IMR-90 (cell line): ENCODE measurements at regions not wholly inside any gene's neighbourhood (a gene's known extent, or its start where the extent isn't known, plus 50 kb on each side); places are given as distances from the start of the nearest gene placed in this dataset.

Source experiments
- ATAC-seq: fragments of 200-7000 bp; cut with Tn5 transposase; 2 replicates; pipeline ENCODE4 v1.9.1; 2020; ENCODE audit warnings: low read depth, mild to moderate bottlenecking, moderate library complexity
- BruUV-seq: library from RNA; stranded (reverse); fragments of 400-500 nt; replicated peaks from 2 replicates; lab custom pipeline; 2021; lab: Mats Ljungman, UMichigan
- CTCF ChIA-PET: fragments of 300-600 bp; formaldehyde crosslinking; extraction: SDS; loops from one replicate; lab custom pipeline; 2021; ENCODE audit warnings: antibody characterized with exemption; lab: Yijun Ruan, JAX
- POLR2A ChIA-PET: fragments of 300-600 bp; sonication (Branson Sonifier 250); formaldehyde crosslinking; loops from one replicate; lab custom pipeline; 2022; ENCODE audit warnings: antibody characterized with exemption; ENCODE audit not compliant: unreplicated experiment; lab: Charles Lee
- DNase-seq: peaks from one replicate; pipeline ENCODE4 v3.0.0; 2013
- H2AFZ ChIP-seq: replicated peaks from 2 replicates; pipeline ENCODE3; 2013; ENCODE audit warnings: low read length, mild to moderate bottlenecking; ENCODE audit not compliant: poor library complexity
- H2AK5ac ChIP-seq: 2 replicates; pipeline ENCODE4 v1.6.1; 2013; ENCODE audit warnings: low read depth, low read length, inconsistent platforms
- H2AK9ac ChIP-seq: replicated peaks from 2 replicates; pipeline ENCODE3; 2013; ENCODE audit warnings: mild to moderate bottlenecking, low read depth, low read length, moderate library complexity; ENCODE audit not compliant: poor library complexity
- H2BK120ac ChIP-seq: 2 replicates; pipeline ENCODE4 v1.6.1; 2013; ENCODE audit warnings: low read depth, low read length, inconsistent platforms
- H2BK15ac ChIP-seq: 3 replicates; pipeline ENCODE4 v1.6.1; 2013; ENCODE audit warnings: low read depth, low read length, inconsistent platforms
- H2BK20ac ChIP-seq: 2 replicates; pipeline ENCODE4 v1.6.1; 2013; ENCODE audit warnings: low read depth, mild to moderate bottlenecking, inconsistent platforms, low read length, moderate library complexity
- H2BK5ac ChIP-seq: 2 replicates; pipeline ENCODE4 v1.6.1; 2013; ENCODE audit warnings: mild to moderate bottlenecking, low read depth, low read length, inconsistent platforms; ENCODE audit not compliant: poor library complexity, severe bottlenecking
- H3K14ac ChIP-seq: replicated peaks from 2 replicates; pipeline ENCODE4 v1.6.1; 2013; ENCODE audit warnings: low read depth, low read length, inconsistent platforms
- H3K18ac ChIP-seq: 2 replicates; pipeline ENCODE4 v1.6.1; 2013; ENCODE audit warnings: low read depth, low read length, control low read depth
- H3K23ac ChIP-seq: 2 replicates; pipeline ENCODE4 v1.6.1; 2013; ENCODE audit warnings: low read depth, low read length, inconsistent platforms
- H3K27ac ChIP-seq: 2 replicates; pipeline ENCODE4 v1.5.1; 2013; ENCODE audit warnings: mild to moderate bottlenecking, control low read depth, low read length; ENCODE audit not compliant: insufficient read depth
- H3K27me3 ChIP-seq: 2 replicates; pipeline ENCODE4 v1.6.1; 2013; ENCODE audit warnings: low read length; ENCODE audit not compliant: control insufficient read depth, insufficient read depth
- H3K36me3 ChIP-seq: 2 replicates; pipeline ENCODE4 v1.6.1; 2013; ENCODE audit warnings: low read length, mixed read lengths; ENCODE audit not compliant: control insufficient read depth, insufficient read depth
- H3K4ac ChIP-seq: 2 replicates; pipeline ENCODE4 v1.6.1; 2013; ENCODE audit warnings: low read depth, low read length, inconsistent platforms
- H3K4me1 ChIP-seq: 2 replicates; pipeline ENCODE4 v1.6.1; 2013; ENCODE audit warnings: low read length, mixed read lengths; ENCODE audit not compliant: control insufficient read depth, insufficient read depth
- H3K4me2 ChIP-seq: 2 replicates; pipeline ENCODE4 v1.6.1; 2013; ENCODE audit warnings: low read depth, mild to moderate bottlenecking, control low read depth, low read length, moderate library complexity
- H3K4me3 ChIP-seq: 2 replicates; pipeline ENCODE4 v1.5.1; 2013; ENCODE audit warnings: low read depth, mild to moderate bottlenecking, control low read depth, low read length, moderate library complexity; ENCODE audit not compliant: insufficient read depth
- H3K56ac ChIP-seq: 2 replicates; pipeline ENCODE4 v1.6.1; 2013; ENCODE audit warnings: low read length, inconsistent platforms; ENCODE audit not compliant: insufficient read depth; ENCODE audit errors: extremely low read depth
- H3K79me1 ChIP-seq, 2 experiments: 2 replicates each; pipeline ENCODE4 v1.6.1; 2013; ENCODE audit warnings: low read length in 2 of 2, inconsistent platforms in 1 of 2, low read depth in 1 of 2
- H3K9ac ChIP-seq: 2 replicates; pipeline ENCODE4 v1.6.1; 2013; ENCODE audit warnings: low read depth, low read length, control low read depth
- H3K9me1 ChIP-seq: 2 replicates; pipeline ENCODE4 v1.6.1; 2013; ENCODE audit warnings: low read length, inconsistent platforms; ENCODE audit not compliant: insufficient read depth
- H3K9me3 ChIP-seq: 2 replicates; pipeline ENCODE4 v1.6.1; 2013; ENCODE audit warnings: low read length; ENCODE audit not compliant: control insufficient read depth, insufficient read depth
- H4K20me1 ChIP-seq: 2 replicates; pipeline ENCODE4 v1.6.1; 2013; ENCODE audit warnings: low read length, inconsistent platforms; ENCODE audit not compliant: insufficient read depth
- H4K5ac ChIP-seq: 2 replicates; pipeline ENCODE4 v1.6.1; 2013; ENCODE audit warnings: mild to moderate bottlenecking, low read depth, low read length, control low read depth
- H4K8ac ChIP-seq, 2 experiments: 2 replicates each; pipeline ENCODE4 v1.6.1; 2013; ENCODE audit warnings: low read depth in 2 of 2, low read length in 2 of 2, control low read depth in 1 of 2, inconsistent platforms in 1 of 2
- H4K91ac ChIP-seq: 2 replicates; pipeline ENCODE4 v1.6.1; 2013; ENCODE audit warnings: low read depth, low read length, inconsistent platforms; ENCODE audit not compliant: insufficient read depth
- BHLHE40 ChIP-seq: fragments of 150-350 bp; IDR thresholded peaks from 2 replicates; pipeline ENCODE4 v1.6.1; 2016; ENCODE audit warnings: mild to moderate bottlenecking, low read depth, low read length
- CEBPB ChIP-seq: IDR thresholded peaks from 2 replicates; pipeline ENCODE4 v1.6.1; 2012; ENCODE audit warnings: low read depth, low read length, improper control_type of control experiment
- CHD1 ChIP-seq: IDR thresholded peaks from 2 replicates; pipeline ENCODE4 v1.6.1; 2012; ENCODE audit warnings: low read depth, low read length, improper control_type of control experiment
- FOS ChIP-seq: fragments of 150-350 bp; IDR thresholded peaks from 2 replicates; pipeline ENCODE4 v1.6.1; 2016; ENCODE audit warnings: low read depth, low read length
- MAFK ChIP-seq: IDR thresholded peaks from 2 replicates; pipeline ENCODE4 v1.6.1; 2012; ENCODE audit warnings: low read depth, low read length, improper control_type of control experiment
- MAZ ChIP-seq: IDR thresholded peaks from 2 replicates; pipeline ENCODE4 v1.6.1; 2012; ENCODE audit warnings: low read depth, mild to moderate bottlenecking, low read length, improper control_type of control experiment, moderate library complexity, borderline replicate concordance
- MXI1 ChIP-seq: IDR thresholded peaks from 2 replicates; pipeline ENCODE4 v1.6.1; 2012; ENCODE audit warnings: low read depth, mild to moderate bottlenecking, low read length, moderate library complexity, borderline replicate concordance
- NFE2L2 ChIP-seq: fragments of 150-350 bp; IDR thresholded peaks from 2 replicates; pipeline ENCODE4 v1.6.1; 2016; ENCODE audit warnings: low read depth, mild to moderate bottlenecking, low read length
- POLR2A ChIP-seq: IDR thresholded peaks from 2 replicates; pipeline ENCODE4 v1.6.1; 2012; ENCODE audit warnings: mild to moderate bottlenecking, low read depth, low read length
- RCOR1 ChIP-seq: IDR thresholded peaks from 2 replicates; pipeline ENCODE4 v1.6.1; 2012; ENCODE audit warnings: mild to moderate bottlenecking, low read length, improper control_type of control experiment; ENCODE audit not compliant: insufficient replicate concordance
- RFX5 ChIP-seq: IDR thresholded peaks from 2 replicates; pipeline ENCODE4 v1.8.0; 2012; ENCODE audit warnings: low read depth, mild to moderate bottlenecking, low read length, moderate library complexity
- SMC3 ChIP-seq: fragments of 150-350 bp; IDR thresholded peaks from 2 replicates; pipeline ENCODE4 v1.6.1; 2016; ENCODE audit warnings: low read depth, mild to moderate bottlenecking, antibody characterized with exemption, low read length, moderate library complexity
- WGBS, 2 experiments: methylation state at CpG; one replicate each; pipeline versions ENCODE4 v1.1.5 to v1.1.7; 2013; ENCODE audit warnings: missing lambda C conversion rate in 2 of 2; ENCODE audit not compliant: insufficient read length in 1 of 2; ENCODE audit errors: extremely low coverage in 2 of 2; 5-methylcytosine and 5-hydroxymethylcytosine counted together
- dilution Hi-C: fragments of 300-500 bp; cut with HindIII; formaldehyde crosslinking; loops from one replicate; pipeline ENCODE4 v1.14.3; 2018; ENCODE audit warnings: low sequenced_read_pairs; ENCODE audit not compliant: unreplicated experiment
- in situ Hi-C: fragments of 300-500 bp; cut with MboI; formaldehyde crosslinking; loops from 3 replicates; pipeline ENCODE4 v1.14.3; 2019; ENCODE audit warnings: low sequenced_read_pairs, inconsistent platforms, mixed read lengths
- intact Hi-C: fragments of 100-400 bp; cut with micrococcal nuclease; formaldehyde crosslinking; loops from 2 replicates; pipeline ENCODE4 v1.10.0; 2022
- TF ChIP-seq, protein P1 (sequence below): fragments of 150-350 bp; IDR thresholded peaks from 2 replicates; pipeline ENCODE4 v1.6.1; 2016; ENCODE audit warnings: low read depth, mild to moderate bottlenecking, low read length, moderate library complexity, borderline replicate concordance
- TF ChIP-seq, protein P2 (sequence below): fragments of 150-350 bp; IDR thresholded peaks from 2 replicates; pipeline ENCODE4 v1.6.1; 2017; ENCODE audit warnings: mild to moderate bottlenecking, antibody characterized with exemption, low read length, low read depth
- TF ChIP-seq, protein P3 (sequence below): conservative IDR thresholded peaks from 2 replicates; pipeline ENCODE4 v1.5.1; 2012; ENCODE audit warnings: mild to moderate bottlenecking, low read depth, low read length, improper control_type of control experiment

DNA sequence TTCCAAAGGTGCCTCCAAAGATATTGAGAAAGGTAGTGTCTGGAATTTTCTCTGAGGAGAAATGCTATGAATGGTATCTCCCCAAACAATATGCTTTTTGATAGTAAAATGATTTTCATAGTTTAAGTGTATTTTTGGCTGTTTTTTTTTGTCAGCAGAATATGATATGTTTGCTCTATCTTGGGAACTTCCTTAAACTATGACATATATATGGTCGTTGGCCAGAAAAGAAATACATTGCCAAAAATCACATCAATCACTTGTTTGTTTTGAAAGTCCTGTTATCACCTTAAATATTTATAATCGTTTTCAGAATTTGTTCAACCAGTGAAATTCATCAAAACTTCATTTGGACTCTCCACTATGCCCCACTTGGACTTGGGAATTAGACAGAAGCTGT, 816.9 kb downstream of the CDH11 start:
- Histone ChIP-seq H4K91ac (no peak overlapping the region), H2AK9ac (no peak overlapping the region), H3K56ac (no peak overlapping the region), H2BK20ac (no peak overlapping the region), H3K79me1 (no peaks in the 10 kb centered on the region), H4K20me1 (no peaks in the 10 kb centered on the region), H3K4ac (no peak overlapping the region), H2AK5ac (no peak overlapping the region), H3K27ac (no peak overlapping the region), H3K23ac (no peak overlapping the region), H3K4me1 (no peaks in the 10 kb centered on the region), H4K5ac (no peak overlapping the region), H4K8ac (no peak overlapping the region), H3K9ac (no peak overlapping the region), H3K18ac (no peak overlapping the region), H3K36me3 (no peaks in the 10 kb centered on the region), H3K9me1 (no peaks in the 10 kb centered on the region), H3K27me3 (peaks cover 2% of the 10 kb centered on the region), H3K4me3 (no peak overlapping the region), H2BK5ac (no peak overlapping the region), H3K4me2 (no peak overlapping the region), H2BK120ac (no peak overlapping the region), H2BK15ac (no peak overlapping the region), H3K14ac (no peak overlapping the region), H2AFZ (no peak overlapping the region), H3K9me3 (no peaks in the 10 kb centered on the region)
- TF ChIP-seq RFX5, result no peak
- TF ChIP-seq MAZ, result no peak
- no peak for TF ChIP-seq POLR2A
- no peak for TF ChIP-seq NFE2L2
- no peak for TF ChIP-seq MAFK
- no peak for TF ChIP-seq CEBPB
- TF ChIP-seq, protein P1, sequence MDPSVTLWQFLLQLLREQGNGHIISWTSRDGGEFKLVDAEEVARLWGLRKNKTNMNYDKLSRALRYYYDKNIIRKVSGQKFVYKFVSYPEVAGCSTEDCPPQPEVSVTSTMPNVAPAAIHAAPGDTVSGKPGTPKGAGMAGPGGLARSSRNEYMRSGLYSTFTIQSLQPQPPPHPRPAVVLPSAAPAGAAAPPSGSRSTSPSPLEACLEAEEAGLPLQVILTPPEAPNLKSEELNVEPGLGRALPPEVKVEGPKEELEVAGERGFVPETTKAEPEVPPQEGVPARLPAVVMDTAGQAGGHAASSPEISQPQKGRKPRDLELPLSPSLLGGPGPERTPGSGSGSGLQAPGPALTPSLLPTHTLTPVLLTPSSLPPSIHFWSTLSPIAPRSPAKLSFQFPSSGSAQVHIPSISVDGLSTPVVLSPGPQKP, result no peak
- no peak for TF ChIP-seq BHLHE40
- no peak for TF ChIP-seq MXI1
- TF ChIP-seq CHD1, result no peak
- TF ChIP-seq RCOR1, result no peak
- no peak for TF ChIP-seq SMC3
- TF ChIP-seq FOS, result no peak
- TF ChIP-seq, protein P2, sequence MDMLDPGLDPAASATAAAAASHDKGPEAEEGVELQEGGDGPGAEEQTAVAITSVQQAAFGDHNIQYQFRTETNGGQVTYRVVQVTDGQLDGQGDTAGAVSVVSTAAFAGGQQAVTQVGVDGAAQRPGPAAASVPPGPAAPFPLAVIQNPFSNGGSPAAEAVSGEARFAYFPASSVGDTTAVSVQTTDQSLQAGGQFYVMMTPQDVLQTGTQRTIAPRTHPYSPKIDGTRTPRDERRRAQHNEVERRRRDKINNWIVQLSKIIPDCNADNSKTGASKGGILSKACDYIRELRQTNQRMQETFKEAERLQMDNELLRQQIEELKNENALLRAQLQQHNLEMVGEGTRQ, result no peak
- TF ChIP-seq, protein P3, sequence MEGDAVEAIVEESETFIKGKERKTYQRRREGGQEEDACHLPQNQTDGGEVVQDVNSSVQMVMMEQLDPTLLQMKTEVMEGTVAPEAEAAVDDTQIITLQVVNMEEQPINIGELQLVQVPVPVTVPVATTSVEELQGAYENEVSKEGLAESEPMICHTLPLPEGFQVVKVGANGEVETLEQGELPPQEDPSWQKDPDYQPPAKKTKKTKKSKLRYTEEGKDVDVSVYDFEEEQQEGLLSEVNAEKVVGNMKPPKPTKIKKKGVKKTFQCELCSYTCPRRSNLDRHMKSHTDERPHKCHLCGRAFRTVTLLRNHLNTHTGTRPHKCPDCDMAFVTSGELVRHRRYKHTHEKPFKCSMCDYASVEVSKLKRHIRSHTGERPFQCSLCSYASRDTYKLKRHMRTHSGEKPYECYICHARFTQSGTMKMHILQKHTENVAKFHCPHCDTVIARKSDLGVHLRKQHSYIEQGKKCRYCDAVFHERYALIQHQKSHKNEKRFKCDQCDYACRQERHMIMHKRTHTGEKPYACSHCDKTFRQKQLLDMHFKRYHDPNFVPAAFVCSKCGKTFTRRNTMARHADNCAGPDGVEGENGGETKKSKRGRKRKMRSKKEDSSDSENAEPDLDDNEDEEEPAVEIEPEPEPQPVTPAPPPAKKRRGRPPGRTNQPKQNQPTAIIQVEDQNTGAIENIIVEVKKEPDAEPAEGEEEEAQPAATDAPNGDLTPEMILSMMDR, result no peak
- no CpG with 5 or more reads among the region's 2 CpGs for WGBS, 2 experiments
- no peak for ATAC-seq
- in situ Hi-C loops, result no loop called here
- ChIA-PET POLR2A (no interaction called here), CTCF (no interaction called here)
- dilution Hi-C loops, result no loop called here
- intact Hi-C loops, result no loop called here
- BruUV-seq, result no TSS peak
- DNase-seq, result no peak
